HFF-Myc (cell line): ENCODE measurements at regions not wholly inside any gene's neighbourhood (a gene's known extent, or its start where the extent isn't known, plus 50 kb on each side); places are given as distances from the start of the nearest gene placed in this dataset.
"Not testable (repeated sequence)": the region's sequence is repeated elsewhere in the genome, so short reads cannot be mapped to it uniquely, and the experiment has no call there.

ENCODE experiments used
- DNase-seq: peaks from one replicate; pipeline ENCODE4 v3.0.0-alpha.2; 2011; ENCODE audit warnings: low read depth; ENCODE audit errors: extremely low read depth
- H3K4me3 ChIP-seq: replicated peaks from 2 replicates; pipeline ENCODE4 v1.5.1; 2011; ENCODE audit warnings: low read depth, mild to moderate bottlenecking, control low read depth, low read length
- TF ChIP-seq, protein P1 (sequence below): IDR thresholded peaks from 2 replicates; pipeline ENCODE4 v1.5.1; 2012; ENCODE audit warnings: mild to moderate bottlenecking, low read depth, low read length, control low read depth; ENCODE audit errors: missing control alignments

DNA sequence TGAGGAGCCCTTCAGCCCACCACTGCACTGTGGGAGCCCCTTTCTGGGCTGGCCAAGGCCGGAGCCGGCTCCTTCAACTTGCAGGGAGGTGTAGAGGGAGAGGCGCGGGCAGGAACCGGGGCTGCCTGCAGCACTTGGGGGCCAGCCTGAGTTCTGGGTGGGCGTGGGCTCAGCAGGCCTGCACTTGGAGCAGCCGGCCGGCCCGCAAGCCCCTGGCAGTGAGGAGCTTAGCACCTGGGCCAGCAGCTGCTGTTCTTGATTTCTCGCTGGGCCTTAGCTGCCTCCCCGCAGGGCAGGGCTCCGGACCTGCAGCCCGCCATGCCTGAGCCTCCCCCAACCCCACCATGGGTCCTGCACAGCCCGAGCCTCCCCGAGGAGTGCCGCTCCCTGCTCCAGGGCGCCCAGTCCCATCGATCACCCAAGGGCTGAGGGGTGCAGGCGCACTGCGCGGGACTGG lies 101.7 kb upstream of the ADGRB3 start:
- TF ChIP-seq, protein P1, sequence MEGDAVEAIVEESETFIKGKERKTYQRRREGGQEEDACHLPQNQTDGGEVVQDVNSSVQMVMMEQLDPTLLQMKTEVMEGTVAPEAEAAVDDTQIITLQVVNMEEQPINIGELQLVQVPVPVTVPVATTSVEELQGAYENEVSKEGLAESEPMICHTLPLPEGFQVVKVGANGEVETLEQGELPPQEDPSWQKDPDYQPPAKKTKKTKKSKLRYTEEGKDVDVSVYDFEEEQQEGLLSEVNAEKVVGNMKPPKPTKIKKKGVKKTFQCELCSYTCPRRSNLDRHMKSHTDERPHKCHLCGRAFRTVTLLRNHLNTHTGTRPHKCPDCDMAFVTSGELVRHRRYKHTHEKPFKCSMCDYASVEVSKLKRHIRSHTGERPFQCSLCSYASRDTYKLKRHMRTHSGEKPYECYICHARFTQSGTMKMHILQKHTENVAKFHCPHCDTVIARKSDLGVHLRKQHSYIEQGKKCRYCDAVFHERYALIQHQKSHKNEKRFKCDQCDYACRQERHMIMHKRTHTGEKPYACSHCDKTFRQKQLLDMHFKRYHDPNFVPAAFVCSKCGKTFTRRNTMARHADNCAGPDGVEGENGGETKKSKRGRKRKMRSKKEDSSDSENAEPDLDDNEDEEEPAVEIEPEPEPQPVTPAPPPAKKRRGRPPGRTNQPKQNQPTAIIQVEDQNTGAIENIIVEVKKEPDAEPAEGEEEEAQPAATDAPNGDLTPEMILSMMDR, result no peak
- DNase-seq, result no peak
- no peak overlapping the region for H3K4me3 ChIP-seq

DNA sequence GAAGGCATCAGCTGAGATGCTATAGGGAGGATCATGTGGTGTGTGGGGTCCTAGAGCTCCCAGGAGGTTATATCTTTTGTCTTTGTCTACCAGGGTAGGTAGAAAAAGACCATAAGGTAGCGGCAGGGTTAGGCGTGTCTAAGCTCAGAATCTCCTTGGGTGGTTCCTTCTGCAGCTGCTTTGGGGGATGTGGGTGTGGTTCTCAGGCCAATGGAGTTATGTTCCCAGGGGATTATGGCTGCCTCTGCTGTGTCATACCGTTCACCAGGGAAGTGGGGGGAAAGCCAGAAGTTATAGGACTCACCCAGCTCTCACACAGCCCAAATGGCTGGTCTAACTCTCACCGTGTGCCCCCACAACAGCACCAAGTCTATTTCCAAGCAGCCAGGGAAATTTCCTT lies 107.4 kb upstream of the ADGRB3 start:
- no peak overlapping the region for H3K4me3 ChIP-seq
- no peak for DNase-seq
- TF ChIP-seq, protein P1, result no peak

DNA sequence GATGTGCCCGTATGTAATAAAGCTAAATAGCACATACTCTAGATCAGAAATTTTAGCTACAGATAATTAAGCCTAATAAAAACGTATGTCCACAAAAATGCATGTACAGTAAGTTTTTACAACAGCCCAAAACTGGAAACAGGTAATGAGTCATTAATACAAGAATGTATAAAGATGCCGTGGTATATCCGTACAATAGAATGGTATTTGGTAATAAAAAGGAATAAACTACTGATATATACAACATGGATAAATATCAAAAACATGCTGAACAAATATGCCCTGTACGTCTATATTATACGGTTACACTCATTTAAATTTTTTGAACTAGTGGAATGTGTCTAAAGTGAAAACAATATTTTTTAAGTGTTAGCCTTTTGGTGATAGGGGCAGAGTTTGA lies 128.2 kb upstream of the ADGRB3 start:
- no peak for DNase-seq
- TF ChIP-seq, protein P1, result no peak

GRCh38 chr6:68502946-68503345 lies 132.1 kb upstream of the ADGRB3 start:
- TF ChIP-seq, protein P1, result no peak
- H3K4me3 ChIP-seq, result no peak overlapping the region
- DNase-seq, result no peak

More for the DNA sequence above, 128.2 kb upstream of the ADGRB3 start:
- no peak overlapping the region for H3K4me3 ChIP-seq

GRCh38 chr6:68497927-68498326 lies 137.2 kb upstream of the ADGRB3 start:
- TF ChIP-seq, protein P1, result no peak
- no peak for DNase-seq

GRCh38 chr6:68494880-68495279 lies 140.2 kb upstream of the ADGRB3 start:
- not testable (repeated sequence) for DNase-seq

More at GRCh38 chr6:68497927-68498326, 137.2 kb upstream of the ADGRB3 start:
- no peak overlapping the region for H3K4me3 ChIP-seq

GRCh38 chr6:68476611-68477010 lies 158.5 kb upstream of the ADGRB3 start:
- no peak overlapping the region for H3K4me3 ChIP-seq
- TF ChIP-seq, protein P1, result no peak
- no peak for DNase-seq

More at GRCh38 chr6:68494880-68495279, 140.2 kb upstream of the ADGRB3 start:
- not testable (repeated sequence) for H3K4me3 ChIP-seq
